Right lobe of liver (tissue), 6 donors: ENCODE measurements at regions not wholly inside any gene's neighbourhood (a gene's known extent, or its start where the extent isn't known, plus 50 kb on each side); places are given as distances from the start of the nearest gene placed in this dataset.

Source experiments
- ATAC-seq, 4 donors: fragments of 200-7000 bp; cut with Tn5 transposase; one replicate each; pipeline ENCODE4 v1.9.1; 2020; ENCODE audit warnings: mild to moderate bottlenecking in 4 of 4, moderate library complexity in 4 of 4
- DNase-seq, 3 donors: peaks; one replicate each; pipeline ENCODE4 v3.0.0-alpha.2; 2020
- H3K27ac ChIP-seq, 3 donors: fragments of 200-600 bp; one replicate each; pipeline ENCODE4 v1.8.0; 2022
- H3K27me3 ChIP-seq, 2 donors: fragments of 200-600 bp; one replicate each; pipeline ENCODE4 v1.8.0; 2022
- H3K36me3 ChIP-seq, 4 donors: fragments of 200-600 bp; sonication (generic) in 1 of 4; one replicate each; pipeline versions ENCODE4 v1.5.1 to v1.8.0; 2017 to 2022; ENCODE audit warnings: control low read depth in 1 of 4
- H3K4me1 ChIP-seq, 4 donors: fragments of 200-600 bp; sonication (generic) in 1 of 4; one replicate each; pipeline versions ENCODE4 v1.5.1 to v1.8.0; 2017 to 2022; ENCODE audit warnings: control low read depth in 1 of 4
- H3K4me3 ChIP-seq, 3 donors: fragments of 200-600 bp; one replicate each; pipeline ENCODE4 v1.8.0; 2022
- H3K9me3 ChIP-seq, 4 donors: fragments of 200-600 bp; sonication (generic) in 1 of 4; one replicate each; pipeline versions ENCODE4 v1.5.1 to v1.8.0; 2017 to 2022; ENCODE audit warnings: control low read depth in 1 of 4
- POLR2A ChIP-seq: fragments of 450-650 bp; IDR thresholded peaks from one replicate; pipeline ENCODE4 v1.6.1; 2017; ENCODE audit warnings: antibody characterized with exemption, mild to moderate bottlenecking
- WGBS: methylation state at CpG from one replicate; pipeline ENCODE4 v1.1.6; 2018; ENCODE audit warnings: low coverage, low lambda C conversion rate; ENCODE audit not compliant: insufficient coverage; ENCODE audit errors: missing lambda C conversion rate; 5-methylcytosine and 5-hydroxymethylcytosine counted together
- intact Hi-C, 2 donors: fragments of 100-400 bp; cut with DNase I; formaldehyde crosslinking; loops; one replicate each; pipeline versions ENCODE4 v1.11.2 to v1.14.1; 2022
- TF ChIP-seq, protein P1 (sequence below), 4 donors: fragments of 200-600 bp in 3 of 4; fragments of 450-650 bp in 1 of 4; IDR thresholded peaks; one replicate each; pipeline versions ENCODE4 v1.5.1 to v1.8.0; 2016 to 2022; ENCODE audit warnings: antibody characterized with exemption in 4 of 4, mild to moderate bottlenecking in 2 of 4
- donor health status: DM: no; HTN: yes; CAD: no.
- donor health status: DM: no; HTN: no; CAD: no.
- donor health status: DM: no; HTN: no; CAD: no.
- donor health status: DM: no; HTN: yes; CAD: no.
- donor health status: DM: no; HTN: yes; CAD: no.

DNA sequence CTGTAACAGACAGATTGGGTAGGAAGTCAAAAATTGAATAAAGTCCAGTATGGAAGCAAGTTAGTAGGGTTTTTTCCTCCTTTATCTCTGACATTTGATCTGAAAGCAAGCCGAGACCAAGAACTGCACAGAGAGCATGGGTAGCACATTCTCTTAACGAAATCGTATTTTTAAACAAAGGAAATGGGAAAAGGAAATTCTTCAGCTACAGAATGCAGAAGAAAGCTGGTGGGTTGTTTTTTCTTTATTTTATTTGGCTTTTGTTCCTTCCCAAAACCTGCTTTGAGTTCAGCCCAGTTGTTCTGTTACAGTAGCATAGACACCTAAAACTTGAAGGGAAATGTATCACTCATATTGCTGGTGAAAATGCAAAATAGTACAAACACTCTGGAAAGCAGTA is 397.0 kb downstream of the GBE1 start:
- ATAC-seq (no peak), DNase-seq (no peak)
- Histone ChIP-seq H3K9me3 (peaks cover 0 to 3% (median 0%) of the 10 kb centered on the region in 4 donors), H3K27ac (no peak overlapping the region), H3K27me3 (no peaks in the 10 kb centered on the region), H3K4me1 (no peaks in the 10 kb centered on the region), H3K4me3 (no peak overlapping the region), H3K36me3 (no peaks in the 10 kb centered on the region)
- intact Hi-C loops = no loop called here
- WGBS = 16% methylated on average over 3 of the region's 3 CpGs
- TF ChIP-seq, protein P1, sequence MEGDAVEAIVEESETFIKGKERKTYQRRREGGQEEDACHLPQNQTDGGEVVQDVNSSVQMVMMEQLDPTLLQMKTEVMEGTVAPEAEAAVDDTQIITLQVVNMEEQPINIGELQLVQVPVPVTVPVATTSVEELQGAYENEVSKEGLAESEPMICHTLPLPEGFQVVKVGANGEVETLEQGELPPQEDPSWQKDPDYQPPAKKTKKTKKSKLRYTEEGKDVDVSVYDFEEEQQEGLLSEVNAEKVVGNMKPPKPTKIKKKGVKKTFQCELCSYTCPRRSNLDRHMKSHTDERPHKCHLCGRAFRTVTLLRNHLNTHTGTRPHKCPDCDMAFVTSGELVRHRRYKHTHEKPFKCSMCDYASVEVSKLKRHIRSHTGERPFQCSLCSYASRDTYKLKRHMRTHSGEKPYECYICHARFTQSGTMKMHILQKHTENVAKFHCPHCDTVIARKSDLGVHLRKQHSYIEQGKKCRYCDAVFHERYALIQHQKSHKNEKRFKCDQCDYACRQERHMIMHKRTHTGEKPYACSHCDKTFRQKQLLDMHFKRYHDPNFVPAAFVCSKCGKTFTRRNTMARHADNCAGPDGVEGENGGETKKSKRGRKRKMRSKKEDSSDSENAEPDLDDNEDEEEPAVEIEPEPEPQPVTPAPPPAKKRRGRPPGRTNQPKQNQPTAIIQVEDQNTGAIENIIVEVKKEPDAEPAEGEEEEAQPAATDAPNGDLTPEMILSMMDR (IDR thresholded peaks at IDR 0.05) = no peak
- TF ChIP-seq POLR2A = no peak

DNA sequence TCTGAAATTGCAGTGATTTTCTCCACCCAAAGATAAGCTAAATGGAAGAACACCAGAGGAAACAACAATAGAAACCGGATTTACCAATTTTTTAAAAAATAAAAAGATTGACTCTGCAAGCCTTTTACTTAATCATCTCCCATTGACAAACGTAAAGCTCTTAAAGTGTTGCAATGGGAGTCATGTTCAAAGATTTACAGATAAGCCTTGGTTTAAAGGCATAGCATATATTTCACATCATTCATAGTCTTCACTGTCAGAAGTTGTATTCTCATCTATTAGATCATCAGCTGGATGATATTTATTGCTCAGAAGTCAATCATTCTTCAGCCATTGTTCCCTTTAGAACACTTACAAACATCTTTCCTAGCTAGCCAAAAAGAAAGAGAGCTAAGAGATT is 397.6 kb downstream of the GBE1 start:
- ATAC-seq = no peak
- H3K4me3 ChIP-seq = no peak overlapping the region
- no peak for DNase-seq
- H3K36me3 ChIP-seq = no peaks in the 10 kb centered on the region
- intact Hi-C loops = no loop called here
- no peaks in the 10 kb centered on the region for H3K27me3 ChIP-seq
- H3K4me1 ChIP-seq = no peaks in the 10 kb centered on the region
- TF ChIP-seq, protein P1 (IDR thresholded peaks at IDR 0.05) = no peak
- TF ChIP-seq POLR2A = no peak
- peaks cover 0 to 3% (median 0%) of the 10 kb centered on the region in 4 donors for H3K9me3 ChIP-seq
- no peak overlapping the region for H3K27ac ChIP-seq
- 23% methylated on average over 2 of the region's 2 CpGs for WGBS

DNA sequence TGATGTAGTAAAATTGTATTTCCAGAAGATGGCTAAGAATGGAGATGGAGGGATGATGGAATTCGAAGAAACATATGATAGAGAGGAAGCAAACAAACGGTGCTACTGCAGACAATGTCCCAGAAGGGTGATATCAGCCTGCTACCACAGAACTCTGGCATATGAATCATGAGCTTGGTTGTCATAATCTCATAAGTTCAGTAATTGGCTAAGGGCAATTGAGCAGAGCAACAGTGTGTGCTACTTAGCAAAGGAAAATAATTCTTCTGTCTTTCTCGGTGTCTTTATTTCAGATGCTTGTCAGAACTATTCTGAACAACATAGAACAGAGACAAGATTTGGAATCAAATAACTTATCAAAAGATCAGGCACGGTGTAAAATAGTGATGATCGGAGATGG is 407.3 kb downstream of the GBE1 start:
- Histone ChIP-seq H3K36me3 (no peaks in the 10 kb centered on the region), H3K27me3 (no peaks in the 10 kb centered on the region), H3K27ac (no peak overlapping the region), H3K4me3 (no peak overlapping the region), H3K4me1 (no peaks in the 10 kb centered on the region), H3K9me3 (no peaks in the 10 kb centered on the region)
- 70% methylated on average over 5 of the region's 5 CpGs for WGBS
- DNase-seq (no peak), ATAC-seq (no peak)
- intact Hi-C loops = no loop called here
- no peak for TF ChIP-seq POLR2A
- TF ChIP-seq, protein P1 (IDR thresholded peaks at IDR 0.05) = no peak

DNA sequence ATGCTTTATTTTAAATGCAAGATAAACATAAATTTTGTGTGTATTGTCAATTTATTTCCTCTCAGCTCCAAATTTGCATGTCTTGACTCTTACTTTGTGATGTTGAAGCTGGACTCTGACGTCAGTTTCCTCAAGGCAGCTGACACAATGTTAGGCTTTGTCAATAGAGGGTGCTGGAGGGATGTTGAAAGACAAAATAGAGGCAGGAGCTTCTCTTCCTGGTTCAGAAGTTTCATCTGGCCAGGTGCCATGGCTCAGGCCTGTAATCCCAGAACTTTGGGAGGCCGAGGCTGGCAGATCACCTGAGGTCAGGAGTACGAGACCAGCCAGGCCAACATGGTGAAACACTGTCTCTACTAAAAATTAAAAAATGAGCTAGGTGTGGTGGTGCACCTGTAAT is 408.6 kb downstream of the GBE1 start:
- Histone ChIP-seq H3K36me3 (no peaks in the 10 kb centered on the region), H3K27me3 (no peaks in the 10 kb centered on the region), H3K4me1 (no peaks in the 10 kb centered on the region), H3K27ac (no peak overlapping the region), H3K9me3 (no peaks in the 10 kb centered on the region), H3K4me3 (no peak overlapping the region)
- peak; percentile 62 to 69 (median 63) for DNase-seq
- WGBS = 32% methylated on average over 3 of the region's 3 CpGs
- TF ChIP-seq POLR2A = no peak
- TF ChIP-seq, protein P1 (IDR thresholded peaks at IDR 0.05) = peak in 3 of 4 donors; percentile 16 to 49 (median 27)
- intact Hi-C loops = no loop called here
- ATAC-seq = peak; percentile 80 to 98 (median 88)

DNA sequence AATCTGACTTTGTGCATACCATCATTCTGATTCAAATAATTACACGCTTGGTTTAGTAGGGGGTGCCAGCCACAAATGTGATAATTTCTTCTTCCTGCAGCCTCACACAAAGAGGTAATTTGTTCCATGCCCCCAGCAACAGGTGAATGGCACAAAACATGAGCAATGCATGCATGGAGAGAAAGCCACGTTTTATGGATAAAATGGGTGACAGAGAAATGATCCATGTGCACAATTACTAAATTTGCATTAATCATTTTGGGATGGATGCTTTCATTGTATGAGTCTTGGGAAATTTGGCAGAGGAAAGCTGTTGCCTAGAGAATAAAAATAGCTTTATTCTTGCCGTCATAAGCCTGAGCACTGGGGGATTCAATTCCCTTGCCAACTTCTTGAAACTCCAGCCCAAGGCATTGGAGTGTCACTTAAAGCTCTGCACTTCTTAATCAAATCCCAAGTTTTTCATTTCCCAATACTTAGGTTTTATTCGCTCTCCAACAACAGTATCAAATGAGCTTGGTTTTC is 411.6 kb downstream of the GBE1 start:
- TF ChIP-seq, protein P1 (IDR thresholded peaks at IDR 0.05) = no peak
- TF ChIP-seq POLR2A = no peak
- intact Hi-C loops = no loop called here
- no peaks in the 10 kb centered on the region for H3K9me3 ChIP-seq
- ATAC-seq = no peak
- H3K4me1 ChIP-seq = no peaks in the 10 kb centered on the region
- no peaks in the 10 kb centered on the region for H3K36me3 ChIP-seq
- H3K27ac ChIP-seq = no peak overlapping the region
- H3K27me3 ChIP-seq = no peaks in the 10 kb centered on the region
- no peak overlapping the region for H3K4me3 ChIP-seq
- DNase-seq = no peak
- 52% methylated on average over 4 of the region's 4 CpGs for WGBS
